Right kidney (tissue), 1 donor: ENCODE measurements at regions not wholly inside any gene's neighbourhood (a gene's known extent, or its start where the extent isn't known, plus 50 kb on each side); places are given as distances from the start of the nearest gene placed in this dataset.
"Not testable (repeated sequence)": the region's sequence is repeated elsewhere in the genome, so short reads cannot be mapped to it uniquely, and the experiment has no call there.

Experiments used
- DNase-seq: peaks from one replicate; pipeline ENCODE4 v3.0.0-alpha.2; 2016

DNA sequence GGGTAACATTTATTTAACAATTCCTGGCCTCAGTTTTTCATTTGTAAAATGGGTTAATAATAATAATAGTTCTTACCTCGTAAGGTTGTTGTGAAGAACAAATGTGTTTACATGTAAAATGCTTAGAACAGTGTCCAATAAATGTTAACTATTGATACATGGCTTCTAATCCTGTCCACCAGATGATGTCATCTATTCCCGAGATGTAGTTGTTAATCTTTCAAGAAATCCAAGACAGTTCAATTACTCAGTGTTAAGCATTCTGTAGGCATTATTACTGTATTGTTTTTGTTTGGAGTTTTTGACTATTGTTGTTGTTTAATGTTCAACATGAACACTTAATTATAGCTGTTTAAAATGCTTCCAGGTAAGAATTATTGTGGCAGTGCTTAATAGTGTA, 131.0 kb upstream of the FNDC3A start:
- DNase-seq = no peak

DNA sequence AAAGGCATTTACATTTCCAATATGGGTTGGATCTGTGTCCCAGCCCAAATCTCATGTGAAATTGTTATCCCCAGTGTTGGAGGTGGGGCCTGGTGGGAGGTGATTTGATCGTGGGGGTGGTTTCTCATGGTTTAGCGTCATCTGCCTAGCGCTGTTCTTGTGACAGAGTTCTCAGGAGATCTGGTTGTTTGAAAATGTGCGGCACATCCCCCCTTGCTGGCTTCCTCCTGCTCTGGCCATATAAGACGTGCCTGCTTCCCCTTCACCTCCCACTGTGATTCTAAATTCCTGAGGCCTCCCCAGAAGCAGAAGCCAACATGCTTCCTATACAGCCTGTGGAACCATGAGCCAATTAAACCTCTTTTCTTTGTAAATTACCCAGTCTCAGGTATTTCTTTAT, 126.2 kb upstream of the FNDC3A start:
- DNase-seq = no peak

DNA sequence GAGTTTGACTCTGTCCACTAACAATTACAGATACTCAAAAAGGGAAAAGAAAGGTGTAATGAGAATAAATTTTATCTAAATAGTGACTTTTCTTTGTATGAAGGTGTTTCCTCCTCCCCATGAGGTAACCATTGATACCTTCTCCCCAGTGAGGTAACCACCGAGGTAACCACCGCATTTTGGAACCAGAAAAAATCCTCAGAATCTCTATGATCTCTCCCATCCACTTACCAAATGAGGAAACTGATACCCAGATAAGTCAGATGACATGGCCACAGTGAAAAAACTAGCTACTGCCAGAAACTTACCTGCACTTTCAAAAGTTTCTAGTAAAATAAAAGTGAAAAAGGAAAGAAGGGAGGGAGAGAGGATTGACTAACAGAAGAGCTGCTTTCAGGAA, 124.0 kb upstream of the FNDC3A start:
- DNase-seq = no peak

DNA sequence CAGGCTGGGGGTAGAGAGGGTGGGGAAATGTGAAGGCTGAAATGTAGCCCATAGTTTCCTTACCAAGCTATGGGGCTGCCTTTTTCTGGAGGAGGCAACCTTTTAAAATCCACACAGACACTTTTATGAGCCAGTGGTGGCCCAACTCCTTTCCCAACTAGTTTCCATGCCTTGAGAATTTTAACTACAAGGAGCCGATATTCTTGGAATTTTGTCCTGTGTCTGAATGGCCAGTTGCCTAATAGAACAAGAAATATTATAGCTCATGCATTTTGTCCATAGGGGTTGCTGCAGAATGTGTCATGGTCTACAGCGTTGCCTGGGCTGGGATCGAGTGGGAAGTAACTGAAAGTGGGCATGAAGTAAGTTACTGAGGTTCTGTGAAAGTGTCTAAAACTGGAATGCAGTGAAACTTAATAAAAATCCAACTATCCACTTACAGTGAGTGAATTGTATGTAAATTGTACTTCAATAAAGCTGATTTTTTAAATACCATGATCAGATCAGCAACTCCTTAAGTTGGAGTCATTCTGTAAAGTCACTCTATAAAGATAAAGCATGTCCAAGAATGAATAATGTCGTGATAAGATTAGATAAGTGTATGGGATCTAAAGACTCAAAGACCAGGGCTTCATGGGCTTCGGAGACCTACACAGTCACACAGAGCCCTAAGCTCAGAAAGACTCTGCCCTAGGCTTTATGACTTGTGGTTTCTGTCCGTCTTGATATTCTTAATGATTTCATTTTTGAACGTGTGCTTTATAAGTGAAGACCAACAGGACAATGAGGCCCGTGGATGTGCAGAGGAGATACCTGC, 122.6 kb upstream of the FNDC3A start:
- no peak for DNase-seq

DNA sequence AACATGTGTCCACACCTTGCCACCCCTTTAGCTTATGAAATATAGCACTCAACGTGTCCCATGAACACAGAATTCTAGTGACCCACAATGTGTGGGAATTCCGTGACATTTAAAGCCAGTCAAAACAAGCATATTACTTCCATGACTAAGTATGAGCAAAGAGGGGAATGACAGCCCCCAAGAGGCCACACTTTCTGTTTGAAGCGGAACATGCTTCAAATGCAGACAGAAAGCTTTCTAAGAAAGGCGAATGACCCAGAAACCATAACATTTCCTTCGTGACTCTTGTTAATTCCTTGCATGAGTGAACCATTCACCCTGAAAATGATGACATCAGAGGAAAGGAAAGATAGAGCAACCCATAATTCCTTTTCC, 122.0 kb upstream of the FNDC3A start:
- no peak for DNase-seq

DNA sequence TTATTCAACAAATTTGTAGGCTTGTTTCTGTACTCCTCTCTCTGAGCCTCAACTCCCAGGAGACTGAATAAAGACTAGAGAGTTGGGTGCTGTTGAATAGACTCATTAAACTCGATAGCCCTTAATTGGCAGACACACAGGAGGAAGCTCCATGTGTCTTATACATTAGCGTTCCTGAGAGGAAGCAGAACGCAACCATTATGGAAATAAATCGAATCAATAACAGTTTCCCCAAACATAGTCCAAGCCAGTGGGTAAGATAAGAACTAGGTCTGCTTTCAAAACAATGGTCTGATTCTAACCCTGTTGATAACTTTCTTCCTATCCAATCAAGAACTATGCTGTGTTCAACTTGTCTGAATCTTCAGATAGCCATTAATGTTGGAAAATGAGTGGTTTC, 118.1 kb upstream of the FNDC3A start:
- no peak for DNase-seq

DNA sequence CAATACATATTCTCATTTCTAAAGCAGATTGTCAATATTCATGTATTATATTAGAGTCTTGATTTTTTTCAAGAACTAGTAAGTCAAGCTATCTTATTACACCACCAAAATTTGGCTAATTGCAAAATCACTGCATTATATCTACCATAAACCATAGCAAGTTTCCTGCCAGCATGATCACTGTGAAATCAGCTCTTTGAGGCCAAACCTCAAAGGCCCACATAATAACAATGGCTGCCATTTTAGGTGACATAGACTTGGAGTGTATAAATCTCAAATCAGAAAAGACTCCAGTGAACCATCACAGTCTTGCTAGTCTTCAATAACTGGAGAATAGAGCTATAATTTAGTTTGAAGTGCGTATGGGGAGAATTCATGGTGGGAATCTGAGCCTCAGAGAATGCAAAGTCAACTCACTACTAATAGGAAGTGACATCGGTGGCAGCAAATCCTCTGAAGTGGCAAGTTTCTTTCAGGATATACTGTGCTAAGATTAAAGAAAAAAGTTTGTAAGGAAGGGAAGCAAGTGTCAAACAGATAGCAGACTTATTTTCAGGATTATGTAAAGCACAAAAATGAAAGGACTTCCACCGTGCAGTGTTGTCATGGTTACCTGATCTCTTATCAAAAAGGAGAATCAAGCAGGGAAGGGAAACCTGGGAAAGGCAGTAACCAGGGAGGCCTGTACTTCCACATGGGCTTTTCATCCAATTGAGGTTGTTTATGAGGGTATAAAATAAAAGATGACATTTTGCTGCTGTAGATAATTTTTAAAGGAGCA, 117.4 kb upstream of the FNDC3A start:
- no peak for DNase-seq

DNA sequence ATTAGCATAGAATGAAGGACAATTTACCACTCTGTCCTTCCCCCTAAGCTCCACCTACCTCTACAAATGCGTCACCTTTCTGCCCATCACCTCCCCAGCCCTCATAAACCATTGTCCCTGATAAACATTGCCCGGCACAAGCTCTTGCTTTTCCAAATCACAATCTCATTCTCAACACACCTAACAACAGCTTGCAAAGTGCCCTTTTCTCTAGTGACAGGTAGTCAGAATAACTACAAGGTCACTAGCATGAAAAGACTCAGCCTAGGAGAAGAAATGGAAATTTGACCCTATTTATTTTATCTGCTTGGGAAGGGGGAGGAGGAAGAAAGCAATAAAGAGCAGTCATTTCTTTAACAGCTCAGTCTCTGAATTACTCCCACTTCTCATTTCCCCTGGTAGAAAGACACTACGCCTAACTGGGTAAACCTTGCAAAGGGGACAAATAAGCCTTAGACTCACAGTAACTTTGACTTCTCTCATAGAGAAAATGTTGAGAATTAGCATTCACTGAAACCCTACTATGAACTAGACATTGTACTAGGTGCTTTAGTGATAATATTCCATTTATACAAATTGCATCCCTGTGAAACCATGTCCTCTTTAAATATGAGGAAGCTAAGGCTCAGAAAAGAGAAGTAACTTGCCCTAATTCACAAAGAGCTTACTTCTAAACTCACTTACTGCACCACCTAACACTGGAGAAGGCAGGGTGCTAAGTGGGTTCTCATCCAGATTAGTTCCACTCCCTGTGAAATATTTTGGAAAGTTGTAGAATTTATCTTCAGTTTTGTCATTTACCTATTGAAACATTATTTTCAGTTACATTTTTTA, 116.2 kb upstream of the FNDC3A start:
- peak; percentile 36 for DNase-seq

DNA sequence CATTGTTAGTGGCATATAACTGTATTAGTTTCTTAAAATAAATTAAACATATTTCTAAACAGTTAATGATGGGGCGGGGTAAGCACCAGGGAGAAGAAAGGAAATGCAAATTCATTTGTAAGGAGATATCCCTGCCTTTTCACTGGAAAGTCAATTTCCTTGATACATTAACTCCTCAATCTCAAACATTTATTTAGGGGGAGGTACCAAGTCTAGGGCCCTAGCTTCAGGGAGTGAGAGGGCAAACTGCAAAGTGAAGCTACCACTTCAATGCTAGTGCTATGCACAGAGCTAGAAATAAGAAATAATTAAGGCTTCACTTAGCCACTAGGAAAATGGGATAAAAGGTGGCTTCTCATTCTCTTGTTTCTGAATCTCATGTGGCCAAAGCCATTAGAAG, 115.3 kb upstream of the FNDC3A start:
- no peak for DNase-seq

DNA sequence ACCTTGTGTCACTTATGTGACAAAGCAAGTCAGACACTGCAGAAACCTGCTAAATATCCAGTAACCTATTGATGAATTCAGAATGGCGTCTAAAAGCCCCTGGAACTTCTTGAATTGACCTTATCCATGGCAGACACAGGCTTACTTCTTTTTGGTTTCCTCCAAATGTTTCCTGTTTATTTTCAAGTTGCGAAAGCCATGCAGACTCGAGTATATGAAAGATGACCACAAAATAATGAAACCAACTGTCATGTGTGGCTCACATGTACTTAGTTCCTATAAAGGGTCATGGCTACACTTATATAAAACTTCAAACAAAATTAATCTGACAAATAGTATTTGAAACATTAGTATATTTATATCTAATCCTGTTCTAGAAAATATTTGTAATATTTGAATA, 113.1 kb upstream of the FNDC3A start:
- DNase-seq = no peak

DNA sequence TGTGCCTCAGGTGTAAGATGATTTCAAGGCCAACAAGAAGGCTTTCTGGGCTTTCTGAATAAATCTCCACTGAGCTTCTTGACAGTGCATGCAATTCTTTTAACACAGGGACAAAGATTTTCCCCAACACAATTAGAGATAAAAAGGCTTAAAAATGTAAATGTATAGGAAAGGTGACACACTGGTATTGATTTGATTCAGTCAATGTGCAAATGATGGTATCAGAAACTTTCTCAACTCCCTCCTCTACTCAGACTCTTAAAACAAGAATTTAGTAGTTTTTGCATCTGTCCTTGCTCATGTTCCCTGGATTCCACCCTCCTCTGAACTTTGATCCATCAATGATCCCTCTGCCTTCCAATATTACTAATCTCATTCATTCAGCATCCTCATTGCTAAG, 111.6 kb upstream of the FNDC3A start:
- DNase-seq = no peak

DNA sequence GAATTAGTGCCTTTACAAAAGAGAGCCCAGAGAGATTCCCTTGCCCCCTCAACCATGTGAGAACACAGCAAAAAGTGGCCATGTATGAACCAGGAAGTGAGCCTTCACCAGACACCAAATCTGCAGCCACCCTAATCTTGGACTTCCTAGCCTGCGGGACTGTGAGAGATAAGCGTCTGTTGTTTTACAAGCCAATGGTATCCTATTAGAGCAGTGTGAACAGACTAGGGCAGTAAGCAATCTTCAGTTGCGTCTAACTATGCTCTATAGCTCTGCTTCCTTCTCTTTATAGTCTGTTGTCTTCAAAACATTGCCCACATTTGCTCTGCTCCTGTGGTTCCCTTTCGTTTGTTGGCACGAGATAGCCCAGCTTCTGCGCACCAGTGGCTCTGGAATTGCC, 109.5 kb upstream of the FNDC3A start:
- DNase-seq = no peak

DNA sequence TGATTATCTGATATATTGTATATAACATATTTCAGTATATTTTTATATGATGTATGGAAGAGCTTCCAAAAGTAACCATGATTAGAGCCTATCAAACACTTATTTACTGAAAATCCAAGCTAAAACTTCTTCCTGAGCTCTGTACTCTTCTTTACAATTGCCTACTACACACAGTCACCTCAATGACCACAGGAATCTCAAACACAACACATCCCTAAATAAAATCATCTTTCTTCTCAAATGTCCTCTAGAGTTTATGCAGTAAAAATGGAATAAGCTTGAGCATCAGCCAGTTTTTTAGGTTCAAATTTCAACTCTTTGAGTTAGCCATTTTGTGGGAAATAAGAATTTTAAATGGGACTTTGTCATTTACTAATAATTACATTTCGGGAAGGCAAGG, 102.6 kb upstream of the FNDC3A start:
- no peak for DNase-seq

DNA sequence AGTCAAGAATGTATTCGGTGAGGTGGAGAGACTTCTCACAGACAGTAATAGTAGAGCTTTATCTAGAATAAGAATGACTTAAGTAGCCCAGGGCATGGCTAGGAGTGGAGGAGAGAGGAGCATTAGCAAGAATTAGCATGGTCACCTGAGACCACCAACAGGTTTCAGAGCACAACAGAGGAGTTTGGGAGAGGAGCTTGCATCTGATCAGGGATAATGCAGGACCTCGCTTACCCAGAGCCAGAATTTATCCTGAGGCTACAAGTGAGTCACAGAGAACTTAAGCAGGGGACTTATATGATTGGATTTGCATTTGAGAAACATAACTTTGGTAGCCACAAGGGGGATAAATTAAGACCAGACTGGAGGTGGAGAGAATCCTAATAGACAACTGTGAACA, 102.1 kb upstream of the FNDC3A start:
- DNase-seq = no peak

DNA sequence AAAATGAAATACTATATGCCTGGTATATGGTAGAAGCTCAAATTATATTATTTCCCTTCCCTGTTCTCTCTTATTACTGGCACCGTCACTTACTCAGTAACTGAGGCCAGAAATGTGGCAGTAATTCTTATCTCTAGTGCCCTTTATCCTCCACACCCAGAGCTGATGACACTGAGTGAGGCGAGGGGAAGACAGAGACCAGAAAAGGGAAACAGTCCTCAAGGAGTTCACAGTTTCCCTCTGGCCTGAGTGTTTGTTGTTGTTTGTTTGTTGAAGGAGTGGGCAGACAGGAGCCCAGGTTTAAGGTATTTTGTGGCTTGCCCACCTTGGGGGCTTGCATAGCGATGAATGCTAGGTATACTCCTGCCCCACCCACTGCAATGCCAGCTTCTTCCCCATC, 101.5 kb upstream of the FNDC3A start:
- no peak for DNase-seq

DNA sequence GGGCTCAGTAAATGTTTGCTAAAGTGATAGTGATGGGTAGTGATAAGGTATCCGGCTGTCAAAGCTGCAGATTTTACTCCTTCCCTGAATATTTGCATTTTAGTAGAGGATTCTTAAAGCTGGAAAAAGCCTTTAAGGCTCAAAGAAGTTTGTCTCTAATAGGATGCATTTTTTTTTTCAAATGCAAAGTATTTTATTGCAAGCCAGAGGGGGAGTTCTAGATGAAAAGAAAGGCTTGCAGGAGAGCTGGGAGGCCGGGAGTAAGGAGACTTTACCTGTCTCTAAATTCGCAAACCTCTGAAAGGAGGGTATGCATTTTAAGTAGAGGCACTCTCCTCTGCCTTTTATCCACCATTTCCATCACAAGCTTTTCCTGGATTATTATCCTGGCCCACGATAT, 100.7 kb upstream of the FNDC3A start:
- DNase-seq = no peak

DNA sequence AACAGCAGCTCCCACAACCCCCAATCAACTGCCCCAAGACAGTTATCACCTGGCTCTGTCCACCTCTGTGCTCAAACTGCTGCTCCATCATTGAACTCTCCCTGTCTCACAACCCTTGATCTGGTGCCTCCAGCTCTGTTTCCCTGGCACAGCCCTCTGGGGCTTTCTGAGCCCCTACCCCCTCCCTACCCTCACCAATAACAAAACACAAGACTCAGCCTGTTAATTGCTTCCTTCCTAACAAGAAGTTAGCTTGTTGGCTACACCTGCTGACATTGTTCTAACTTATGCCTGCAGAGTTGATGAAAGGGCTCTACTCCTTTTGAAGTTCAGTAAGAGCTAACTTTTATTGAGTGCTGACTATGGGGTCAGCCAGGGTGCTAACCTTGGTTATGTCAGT, 99.4 kb upstream of the FNDC3A start:
- DNase-seq = no peak

DNA sequence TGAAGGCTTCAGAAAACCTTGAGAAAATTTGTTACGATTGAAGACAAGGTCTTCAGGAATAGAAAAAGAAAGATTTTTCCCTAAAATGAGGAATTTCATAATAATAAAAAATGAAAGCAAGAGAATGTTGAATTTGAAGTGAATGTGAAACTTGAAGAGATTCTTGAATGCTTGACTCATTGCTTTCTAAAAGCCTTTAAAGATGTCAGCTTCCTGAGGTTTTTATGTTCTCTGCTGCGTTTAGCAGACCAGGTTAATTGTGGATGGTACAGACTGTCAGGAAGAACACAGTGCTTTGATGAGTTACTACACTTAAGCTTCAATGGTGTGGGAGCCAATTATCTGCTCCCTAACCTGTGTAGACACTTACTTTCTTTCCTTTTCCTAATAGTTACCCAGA, 96.3 kb upstream of the FNDC3A start:
- DNase-seq = no peak

DNA sequence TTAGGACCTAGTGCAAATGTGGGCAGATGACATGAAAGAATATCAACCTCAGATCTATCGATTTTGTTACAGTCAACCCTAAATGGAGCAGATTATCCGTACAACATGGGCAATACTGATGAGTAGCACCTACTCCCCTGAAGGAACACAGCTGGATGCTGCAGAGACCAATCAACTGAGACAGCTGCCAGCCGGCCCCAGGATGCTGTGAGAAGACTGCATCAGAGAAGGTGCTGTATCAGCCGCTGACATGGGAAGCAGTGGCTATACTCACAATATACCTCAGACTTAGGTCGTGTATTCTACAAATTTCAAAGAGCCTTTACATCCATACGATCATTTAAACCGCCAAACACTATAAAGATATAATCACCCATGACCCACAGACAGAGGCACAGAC, 95.9 kb upstream of the FNDC3A start:
- DNase-seq = no peak

DNA sequence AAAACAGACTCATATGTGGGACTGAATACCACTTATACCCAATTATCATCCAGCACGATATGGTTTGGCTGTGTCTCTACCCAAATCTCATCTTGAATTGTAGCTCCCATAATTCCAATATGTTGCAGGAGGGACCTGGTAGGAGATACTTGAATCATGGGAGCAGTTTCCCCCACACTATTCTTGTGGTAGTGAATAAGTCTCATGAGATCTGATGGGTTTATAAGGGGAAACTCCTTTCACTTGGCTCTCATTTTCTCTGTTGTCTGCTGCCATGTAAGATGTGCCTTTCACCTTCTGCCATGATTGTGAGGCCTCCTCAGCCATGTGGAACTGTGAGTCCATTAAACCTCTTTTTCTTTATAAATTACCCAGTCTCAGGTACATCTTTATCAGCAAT, 91.9 kb upstream of the FNDC3A start:
- not testable (repeated sequence) for DNase-seq

DNA sequence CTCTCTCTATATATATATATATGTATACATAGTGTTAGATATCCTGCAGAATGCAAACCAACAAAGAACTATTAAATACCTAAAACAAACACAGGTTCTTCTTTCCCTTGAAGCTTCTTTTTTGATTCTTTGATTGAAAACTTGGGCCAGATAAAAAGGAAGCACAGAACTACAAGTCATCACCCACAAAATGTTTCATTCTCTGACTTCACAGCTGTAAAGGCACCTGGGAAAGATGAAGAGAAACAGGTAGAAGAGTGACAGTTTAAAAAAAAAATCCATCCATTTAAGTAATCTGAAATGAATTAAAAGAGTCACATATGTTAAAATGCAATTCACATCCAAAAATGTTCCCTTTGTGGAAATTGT, 90.7 kb upstream of the FNDC3A start:
- DNase-seq = no peak

DNA sequence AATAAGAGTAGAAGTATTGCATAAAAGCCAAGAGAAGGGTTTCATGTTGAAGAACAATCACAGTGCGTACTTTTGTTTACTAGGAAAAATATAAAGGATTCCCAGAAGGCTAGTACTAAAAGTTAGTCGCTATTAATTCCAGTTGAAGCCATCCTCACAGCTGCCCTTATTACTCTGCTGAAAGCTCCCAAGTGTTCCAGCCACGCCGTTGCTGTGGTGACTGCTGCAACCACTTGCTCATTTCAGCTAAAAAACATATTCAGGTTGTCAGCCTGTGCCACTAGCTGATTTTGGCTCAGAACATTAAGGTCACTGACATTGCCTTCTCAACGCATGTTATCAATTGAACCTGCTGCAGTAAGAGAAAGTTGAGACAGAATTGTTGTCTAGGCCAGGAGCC, 87.1 kb upstream of the FNDC3A start:
- no peak for DNase-seq

DNA sequence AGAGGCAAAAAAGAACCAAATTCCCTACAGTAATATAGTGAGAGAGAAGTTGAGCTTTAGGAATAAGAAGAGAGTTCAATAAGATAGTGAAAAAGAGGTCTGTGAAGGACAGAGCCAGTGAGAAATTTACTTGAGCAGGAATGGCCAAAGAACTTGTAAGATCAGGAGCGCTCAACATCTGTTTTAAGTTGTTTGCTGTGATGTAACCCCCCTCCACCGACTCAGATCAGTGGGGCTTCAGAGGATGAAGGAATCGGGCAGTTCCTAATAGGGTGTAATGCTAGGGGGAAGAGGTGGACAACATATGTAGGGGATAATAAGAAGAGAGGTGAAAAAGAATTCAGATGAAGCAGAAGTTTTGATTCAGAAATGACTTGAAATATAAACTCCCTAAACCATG, 85.3 kb upstream of the FNDC3A start:
- no peak for DNase-seq
